ENCODE measurements at regions not wholly inside any gene's neighbourhood (a gene's known extent, or its start where the extent isn't known, plus 50 kb on each side); places are given as distances from the start of the nearest gene placed in this dataset.

DNA sequence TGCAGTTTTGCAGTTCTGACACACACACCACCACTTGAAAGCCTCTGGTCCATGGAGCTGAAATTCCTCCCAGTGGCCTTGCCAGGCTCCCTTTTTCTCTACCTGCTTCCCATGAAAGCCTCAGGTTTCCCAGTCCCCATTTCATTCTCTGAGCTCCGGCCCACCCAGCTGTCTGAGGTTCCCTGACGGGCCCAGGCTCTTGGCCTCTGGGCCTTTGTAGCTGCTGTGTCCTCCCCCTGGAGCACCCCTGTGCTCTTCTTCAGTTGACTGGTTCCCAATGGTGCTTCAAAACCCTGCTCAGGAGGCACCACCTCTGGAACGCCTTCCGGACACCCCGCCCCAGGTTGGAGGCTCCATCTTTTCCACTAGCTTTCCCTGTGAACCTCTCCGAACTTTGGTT is 155.9 kb upstream of the SHB start:
- DNase-seq: no peak

DNA sequence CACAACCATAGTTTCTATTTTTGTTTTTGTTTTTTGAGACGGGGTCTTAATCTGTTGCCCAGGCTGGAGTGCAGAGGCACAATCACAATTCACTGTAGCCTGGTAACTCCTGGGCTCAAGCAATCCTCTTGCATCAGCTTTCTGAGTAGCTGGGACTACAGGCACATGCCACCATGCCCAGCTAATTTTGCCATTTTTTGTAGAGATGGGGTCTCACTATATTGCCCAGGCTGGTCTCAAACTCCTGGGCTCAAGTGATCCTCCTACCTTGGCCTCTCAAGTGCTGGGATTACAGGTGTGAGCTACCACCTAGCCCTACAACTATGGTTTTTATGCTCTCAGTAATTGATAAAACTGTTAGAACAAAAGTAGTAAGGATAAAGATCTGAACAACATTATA is 147.5 kb upstream of the SHB start:
- no peak for DNase-seq

DNA sequence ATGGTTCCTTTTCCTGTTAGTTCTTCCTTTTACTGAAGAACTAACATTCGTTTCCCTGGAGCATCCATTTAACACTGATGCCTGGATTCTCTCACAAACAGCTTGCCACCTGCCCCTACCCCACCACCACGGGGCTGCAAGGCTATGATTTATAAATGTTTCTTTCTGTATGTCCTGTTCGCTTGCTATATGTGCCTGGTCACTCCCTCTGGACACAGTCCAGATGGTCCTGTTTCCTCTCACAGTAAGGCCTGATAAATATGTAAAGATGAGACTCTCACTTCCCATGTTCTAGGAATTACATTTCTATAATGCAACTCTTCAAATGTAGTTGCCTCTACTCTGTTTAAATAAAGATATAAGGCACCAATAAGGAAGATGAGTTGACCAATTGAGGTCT is 146.4 kb upstream of the SHB start:
- DNase-seq: no peak

DNA sequence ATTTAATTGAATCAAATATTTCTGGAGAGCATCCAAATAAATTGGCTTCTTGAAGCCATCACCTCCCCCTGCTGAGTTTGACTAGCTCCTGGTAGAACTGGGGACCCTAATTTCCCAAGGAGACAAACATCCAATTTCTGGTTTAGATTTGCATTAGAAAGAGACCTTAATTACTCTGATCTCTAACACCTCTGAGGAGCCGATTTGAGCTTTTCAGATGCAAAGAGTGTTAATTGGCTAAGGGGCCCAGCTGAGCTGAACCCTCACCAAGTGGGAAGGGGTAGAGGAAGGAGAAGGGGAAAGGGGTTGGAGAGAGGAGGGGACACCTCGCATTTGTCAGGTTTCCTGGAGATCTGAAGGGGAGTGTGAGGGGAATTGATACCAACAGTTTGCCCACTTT is 145.4 kb upstream of the SHB start:
- no peak for DNase-seq

- no peak for DNase-seq
These were observed 144.7 kb upstream of the SHB start for GRCh38 chr9:38213631-38214299.

DNA sequence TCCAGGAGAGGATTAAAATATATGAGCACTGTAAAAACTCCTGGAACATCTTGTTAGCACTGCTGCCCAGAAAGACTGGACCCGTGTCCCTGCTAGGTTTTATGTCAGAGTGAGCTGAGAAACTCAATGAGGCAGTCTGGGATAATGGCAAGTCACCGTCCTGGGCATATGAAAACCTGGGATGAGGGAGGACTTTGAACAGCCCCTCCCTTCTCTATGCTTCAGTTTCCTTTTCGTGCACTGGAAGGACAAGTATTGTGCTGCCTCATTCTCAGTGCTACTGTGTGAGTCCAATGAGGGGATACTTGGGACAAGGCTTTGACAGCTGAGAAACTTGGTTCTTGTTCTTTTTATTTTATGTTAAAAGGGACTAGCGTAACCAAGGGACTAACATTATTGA is 143.0 kb upstream of the SHB start:
- no peak for DNase-seq

GRCh38 chr9:38211002-38211401 is 142.0 kb upstream of the SHB start:
- DNase-seq: no peak

GRCh38 chr9:38208206-38208901 is 139.3 kb upstream of the SHB start:
- no peak for DNase-seq

- no peak for DNase-seq
These were observed 138.3 kb upstream of the SHB start for GRCh38 chr9:38207247-38207778.

GRCh38 chr9:38205279-38205678 is 136.3 kb upstream of the SHB start:
- no peak for DNase-seq

GRCh38 chr9:38202336-38202938 is 133.4 kb upstream of the SHB start:
- no peak for DNase-seq

GRCh38 chr9:38201844-38202243 is 132.8 kb upstream of the SHB start:
- no peak for DNase-seq

DNA sequence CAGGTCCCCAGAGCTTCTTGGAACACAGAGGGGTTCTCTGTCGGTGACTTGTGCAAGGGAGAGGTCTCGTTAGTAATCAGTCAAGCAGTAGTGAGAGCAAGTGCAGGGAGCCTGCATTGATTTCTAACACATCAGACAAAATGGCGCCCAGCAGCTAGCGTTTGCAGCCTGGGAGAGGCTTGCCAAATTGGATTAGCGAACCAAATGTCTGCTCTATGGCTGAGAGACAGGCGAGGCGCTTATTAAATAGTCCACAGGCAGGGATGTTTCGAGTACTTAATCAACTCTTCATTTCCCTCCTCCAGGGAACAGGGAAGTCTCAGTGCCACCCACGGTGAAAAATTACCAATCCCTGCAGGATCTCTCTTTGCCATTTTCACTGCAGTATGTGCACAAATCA is 131.4 kb upstream of the SHB start:
- no peak for DNase-seq

- no peak for DNase-seq
These were observed 129.1 kb upstream of the SHB start for GRCh38 chr9:38198140-38198539.

GRCh38 chr9:38196714-38197113 is 127.7 kb upstream of the SHB start:
- DNase-seq: no peak

DNA sequence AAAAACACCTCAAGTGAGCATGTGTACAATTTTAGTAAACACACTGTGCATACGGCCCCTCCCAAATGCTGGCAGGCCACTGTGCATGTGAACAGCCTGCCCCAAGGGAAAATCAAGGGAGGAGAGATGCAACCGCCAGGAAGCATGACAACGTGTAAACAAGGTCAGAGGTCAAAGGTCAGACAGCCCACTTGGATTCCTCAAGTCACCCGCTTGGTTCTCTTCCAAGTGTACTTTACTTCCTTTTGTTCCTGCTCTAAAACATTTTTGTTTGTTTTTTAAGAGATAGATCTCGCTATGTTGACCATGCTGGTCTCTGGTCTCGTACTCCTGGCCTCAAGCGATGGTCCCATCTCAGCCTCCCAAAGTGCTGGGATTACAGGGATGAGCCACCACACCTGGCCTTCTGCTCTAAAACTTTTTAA is 126.7 kb upstream of the SHB start:
- no peak for DNase-seq

DNA sequence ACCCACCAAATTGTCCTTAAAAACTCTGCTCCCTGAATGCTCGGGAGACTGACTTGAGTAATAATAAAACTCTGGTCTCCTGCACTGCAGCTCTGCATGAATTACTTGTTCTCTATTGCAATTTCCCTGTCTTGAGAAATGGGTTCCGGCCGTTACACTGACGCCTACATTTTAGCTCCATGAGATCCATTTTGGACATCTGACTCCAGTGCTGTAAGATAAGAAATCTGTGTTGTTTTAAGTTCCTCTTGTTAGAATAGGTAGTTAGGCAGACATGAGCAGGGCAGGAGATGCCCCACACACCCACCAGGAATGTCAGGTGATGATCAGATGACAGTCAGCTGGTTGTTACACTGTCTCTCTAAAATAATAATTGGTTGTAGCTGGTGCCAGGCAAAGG is 125.8 kb upstream of the SHB start:
- no peak for DNase-seq

DNA sequence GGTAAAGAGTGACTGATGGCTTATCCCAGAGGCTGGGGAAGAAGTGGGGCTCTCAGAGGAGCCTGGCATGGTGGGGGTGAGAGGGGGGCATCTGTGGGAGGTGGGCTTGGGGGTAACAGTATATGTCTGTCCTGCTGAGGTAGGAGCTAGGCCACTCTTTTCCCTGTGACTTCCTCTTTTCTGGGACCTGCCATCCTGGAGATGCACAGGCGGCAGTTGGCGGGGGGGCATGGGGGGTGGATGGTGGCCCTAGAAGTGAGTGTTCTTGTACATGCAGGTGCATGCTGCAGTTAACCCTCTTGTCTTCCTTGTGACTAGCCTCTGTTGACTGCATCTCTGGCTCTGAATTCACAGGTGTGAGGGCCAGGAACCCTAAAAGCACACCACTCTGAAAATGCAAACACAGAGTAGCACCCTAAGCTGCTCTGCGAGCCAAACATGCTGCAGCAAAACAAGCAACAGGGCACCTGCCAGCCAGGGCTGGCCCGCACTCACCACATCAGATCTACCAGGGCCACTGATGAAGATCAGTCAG is 123.8 kb upstream of the SHB start:
- DNase-seq: no peak

DNA sequence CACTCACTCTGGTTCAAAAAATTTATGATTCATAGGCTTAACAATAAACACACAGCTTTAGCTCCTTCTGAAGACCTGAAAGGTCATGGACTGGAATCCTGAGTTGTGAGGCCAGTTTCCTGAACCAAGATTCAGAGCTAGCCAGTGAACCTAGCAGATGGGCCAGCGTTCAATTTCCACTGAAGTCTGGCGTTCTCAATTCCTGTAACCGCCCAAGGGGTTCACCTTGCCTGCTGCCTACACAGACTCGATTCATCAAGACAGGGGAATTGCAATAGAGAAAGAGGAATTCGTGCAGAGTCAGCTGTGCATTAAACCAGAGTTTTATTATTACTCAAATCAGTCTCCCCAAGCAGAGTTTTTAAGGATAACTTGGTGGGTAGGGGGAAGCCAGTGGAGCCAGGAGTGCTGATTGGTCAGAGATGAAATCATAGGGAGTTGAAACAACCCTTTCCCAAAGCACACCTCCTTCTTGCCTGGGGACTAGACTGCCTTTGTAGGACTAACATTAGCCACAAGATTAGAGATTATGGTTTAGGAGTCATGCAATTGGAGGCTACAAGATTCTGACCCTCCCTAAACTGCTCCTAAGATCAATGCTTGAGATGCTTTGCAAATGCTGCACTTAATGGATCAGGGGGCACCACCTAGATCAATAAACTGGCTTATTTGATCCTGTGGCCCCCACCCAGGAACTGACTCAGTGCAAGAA is 117.5 kb upstream of the SHB start:
- DNase-seq: no peak

- DNase-seq: no peak
These were observed 116.8 kb upstream of the SHB start for GRCh38 chr9:38185647-38186403.

GRCh38 chr9:38183994-38184568 is 115.1 kb upstream of the SHB start:
- no peak for DNase-seq

DNA sequence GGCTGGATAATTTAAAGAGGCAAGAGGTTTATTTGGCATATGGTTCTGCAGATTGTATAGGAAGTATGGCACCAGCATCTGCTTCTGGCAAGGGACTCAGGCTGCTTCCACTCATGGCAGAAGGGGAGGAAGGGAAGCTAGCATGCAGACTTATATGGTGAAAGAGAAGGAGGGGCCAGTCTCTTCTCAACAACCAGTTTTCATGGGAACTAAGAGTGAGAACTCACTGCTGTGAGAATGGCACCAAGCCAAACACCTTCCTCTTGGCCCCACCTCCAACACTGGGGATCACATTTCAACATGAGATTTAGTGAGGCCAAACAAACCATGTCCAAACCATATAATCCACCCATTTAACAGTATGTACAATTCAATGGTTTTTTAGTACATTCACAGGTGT is 113.3 kb upstream of the SHB start:
- DNase-seq: no peak

Data from stimulated activated CD4-positive, alpha-beta T cell treated with anti-CD3 and anti-CD28 coated beads, Interleukin-15, amount 100 ng/mL, for 24 hours (primary cell).